ENCODE measurements at regions not wholly inside any gene's neighbourhood (a gene's known extent, or its start where the extent isn't known, plus 50 kb on each side); places are given as distances from the start of the nearest gene placed in this dataset.

DNA sequence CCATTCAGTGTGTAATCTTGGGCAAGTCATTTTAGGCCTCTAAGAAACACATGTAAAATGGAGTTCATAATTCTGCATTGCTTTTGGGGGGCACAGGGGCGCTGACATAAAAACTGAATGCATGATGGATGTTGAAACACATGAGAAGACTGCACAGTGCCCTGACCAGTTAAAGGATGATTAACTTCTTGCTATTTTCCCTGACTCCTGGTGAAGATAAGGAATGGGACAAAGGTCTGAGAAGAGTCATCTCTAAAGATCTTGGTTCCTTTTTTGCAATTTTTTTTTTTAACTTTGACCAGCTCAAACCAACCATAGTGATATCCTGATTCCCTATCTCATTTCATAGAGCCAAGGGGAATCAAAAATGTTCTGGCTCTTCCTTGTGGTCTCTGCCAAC, 134.9 kb upstream of the TENM4 start:
- TF ChIP-seq, protein P1, sequence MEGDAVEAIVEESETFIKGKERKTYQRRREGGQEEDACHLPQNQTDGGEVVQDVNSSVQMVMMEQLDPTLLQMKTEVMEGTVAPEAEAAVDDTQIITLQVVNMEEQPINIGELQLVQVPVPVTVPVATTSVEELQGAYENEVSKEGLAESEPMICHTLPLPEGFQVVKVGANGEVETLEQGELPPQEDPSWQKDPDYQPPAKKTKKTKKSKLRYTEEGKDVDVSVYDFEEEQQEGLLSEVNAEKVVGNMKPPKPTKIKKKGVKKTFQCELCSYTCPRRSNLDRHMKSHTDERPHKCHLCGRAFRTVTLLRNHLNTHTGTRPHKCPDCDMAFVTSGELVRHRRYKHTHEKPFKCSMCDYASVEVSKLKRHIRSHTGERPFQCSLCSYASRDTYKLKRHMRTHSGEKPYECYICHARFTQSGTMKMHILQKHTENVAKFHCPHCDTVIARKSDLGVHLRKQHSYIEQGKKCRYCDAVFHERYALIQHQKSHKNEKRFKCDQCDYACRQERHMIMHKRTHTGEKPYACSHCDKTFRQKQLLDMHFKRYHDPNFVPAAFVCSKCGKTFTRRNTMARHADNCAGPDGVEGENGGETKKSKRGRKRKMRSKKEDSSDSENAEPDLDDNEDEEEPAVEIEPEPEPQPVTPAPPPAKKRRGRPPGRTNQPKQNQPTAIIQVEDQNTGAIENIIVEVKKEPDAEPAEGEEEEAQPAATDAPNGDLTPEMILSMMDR (IDR thresholded peaks at IDR 0.05; ENCODE audit: extremely low read depth, insufficient read depth, missing control alignments), result no peak
- DNase-seq (ENCODE audit: low spot score), result no peak
- in situ Hi-C loops (cut with MboI; ENCODE audit: low pct_unique_long_range_greater_than_20kb, low sequenced_read_pairs, unreplicated experiment), result no loop called here

- TF ChIP-seq, protein P1 (IDR thresholded peaks at IDR 0.05; ENCODE audit: extremely low read depth, insufficient read depth, missing control alignments), result no peak
- in situ Hi-C loops (cut with MboI; ENCODE audit: low pct_unique_long_range_greater_than_20kb, low sequenced_read_pairs, unreplicated experiment), result no loop called here
- DNase-seq (ENCODE audit: low spot score), result no peak
These were observed 129.3 kb upstream of the TENM4 start for GRCh38 chr11:79570104-79570503.

DNA sequence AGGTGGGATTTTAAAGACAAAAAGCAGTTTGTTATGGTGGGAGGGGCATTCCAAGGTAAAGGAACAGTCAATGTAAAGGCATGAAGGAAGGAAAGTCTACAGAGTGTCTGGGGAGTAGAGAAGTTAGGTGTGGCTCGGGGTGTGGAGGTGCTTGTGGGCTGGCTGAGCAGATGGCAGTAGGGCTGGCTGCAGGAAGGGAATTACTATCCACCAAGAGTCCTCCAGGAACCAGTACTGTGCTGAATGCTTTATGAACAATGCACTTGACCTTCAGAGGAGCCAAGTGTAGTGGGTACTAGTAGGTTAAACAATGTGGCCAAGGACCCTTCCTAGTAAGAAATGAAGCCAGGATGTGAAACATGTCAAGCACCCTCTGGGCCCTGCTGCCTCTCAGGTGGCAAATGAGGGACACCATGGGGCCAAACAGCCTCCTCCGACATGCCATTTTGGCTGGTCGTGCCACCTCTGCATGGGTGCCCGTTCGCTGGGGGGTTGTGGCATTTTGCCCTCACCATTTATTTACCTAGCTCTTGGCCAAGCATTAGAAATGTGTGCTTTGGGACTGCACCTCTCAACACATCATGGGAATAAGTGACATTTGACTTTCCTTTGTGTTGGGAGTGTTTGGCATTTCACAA, 123.6 kb upstream of the TENM4 start:
- in situ Hi-C loops (cut with MboI; ENCODE audit: low pct_unique_long_range_greater_than_20kb, low sequenced_read_pairs, unreplicated experiment), result no loop called here
- no peak for DNase-seq (ENCODE audit: low spot score)
- TF ChIP-seq, protein P1 (IDR thresholded peaks at IDR 0.05; ENCODE audit: extremely low read depth, insufficient read depth, missing control alignments), result no peak

GRCh38 chr11:79561496-79561895, 120.7 kb upstream of the TENM4 start:
- DNase-seq (ENCODE audit: low spot score), result no peak
- in situ Hi-C loops (cut with MboI; ENCODE audit: low pct_unique_long_range_greater_than_20kb, low sequenced_read_pairs, unreplicated experiment), result no loop called here
- TF ChIP-seq, protein P1 (IDR thresholded peaks at IDR 0.05; ENCODE audit: extremely low read depth, insufficient read depth, missing control alignments), result no peak

DNA sequence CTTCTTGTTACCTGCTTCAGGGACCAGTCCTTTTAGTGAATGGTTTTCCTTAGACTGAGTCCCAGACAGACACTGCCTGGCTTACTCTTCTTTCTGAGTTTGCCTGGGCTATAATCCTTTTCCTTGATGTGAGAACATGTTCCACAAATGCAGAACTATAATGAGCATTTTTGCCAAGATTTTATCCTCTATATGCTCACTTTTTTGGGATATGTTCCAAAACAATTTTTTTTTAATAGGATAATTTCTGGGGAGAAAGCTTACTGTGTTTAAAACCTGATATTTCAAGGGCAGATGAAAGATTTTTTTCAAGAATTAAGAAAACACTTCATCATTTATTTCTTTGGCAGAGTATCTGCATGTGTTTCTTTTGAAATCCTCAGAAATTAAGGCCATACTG, 110.0 kb upstream of the TENM4 start:
- no peak for DNase-seq (ENCODE audit: low spot score)
- in situ Hi-C loops (cut with MboI; ENCODE audit: low pct_unique_long_range_greater_than_20kb, low sequenced_read_pairs, unreplicated experiment), result no loop called here
- TF ChIP-seq, protein P1 (IDR thresholded peaks at IDR 0.05; ENCODE audit: extremely low read depth, insufficient read depth, missing control alignments), result no peak

DNA sequence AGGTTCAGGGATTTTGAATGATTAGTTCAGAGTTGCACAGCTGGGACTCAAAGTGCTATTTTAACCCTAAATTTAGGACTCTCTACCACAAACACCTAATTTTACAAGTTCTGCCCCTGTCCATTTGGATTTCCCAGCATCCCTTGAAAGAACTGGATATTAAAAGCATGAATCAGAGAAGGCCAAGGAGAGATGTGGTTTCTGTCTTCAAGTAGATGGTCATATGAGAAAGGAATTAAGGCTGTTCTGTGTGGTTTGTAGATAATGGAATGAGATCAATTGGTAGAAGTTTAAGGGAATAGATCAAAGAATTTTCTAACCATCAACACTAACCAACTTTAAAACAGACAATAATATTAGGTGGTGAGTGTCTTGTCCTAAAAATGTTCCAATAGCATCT, 106.4 kb upstream of the TENM4 start:
- in situ Hi-C loops (cut with MboI; ENCODE audit: low pct_unique_long_range_greater_than_20kb, low sequenced_read_pairs, unreplicated experiment), result no loop called here
- TF ChIP-seq, protein P1 (IDR thresholded peaks at IDR 0.05; ENCODE audit: extremely low read depth, insufficient read depth, missing control alignments), result no peak
- no peak for DNase-seq (ENCODE audit: low spot score)

Data from GM13977 (cell line).